HFFc6 (cell line): ENCODE measurements at regions not wholly inside any gene's neighbourhood (a gene's known extent, or its start where the extent isn't known, plus 50 kb on each side); places are given as distances from the start of the nearest gene placed in this dataset.

ENCODE experiments used
- DNase-seq: peaks from one replicate; pipeline ENCODE4 v3.0.0-alpha.2; 2018
- H3K27ac Mint-ChIP-seq: 2 replicates; pipeline ENCODE4 v1.8.0; 2020; ENCODE audit warnings: mild to moderate bottlenecking, mixed read lengths
- H3K27me3 Mint-ChIP-seq: 2 replicates; pipeline ENCODE4 v1.8.0; 2021; ENCODE audit warnings: mild to moderate bottlenecking, moderate library complexity, mixed read lengths; ENCODE audit not compliant: insufficient read depth
- H3K36me3 Mint-ChIP-seq: 2 replicates; pipeline ENCODE4 v1.8.0; 2021; ENCODE audit warnings: low read depth, mixed read lengths
- H3K4me1 Mint-ChIP-seq: 2 replicates; pipeline ENCODE4 v1.8.0; 2020; ENCODE audit warnings: low read depth, mixed read lengths
- H3K4me3 Mint-ChIP-seq: 2 replicates; pipeline ENCODE4 v1.8.0; 2020; ENCODE audit warnings: mild to moderate bottlenecking, moderate library complexity, mixed read lengths
- H3K9me3 Mint-ChIP-seq: 2 replicates; pipeline ENCODE4 v1.8.0; 2020; ENCODE audit warnings: mild to moderate bottlenecking, mixed read lengths
- TF ChIP-seq, protein P1 (sequence below): fragments of 200-600 bp; sonication (generic); IDR thresholded peaks from 2 replicates; pipeline ENCODE4 v1.5.0; 2021; ENCODE audit warnings: antibody characterized with exemption, mild to moderate bottlenecking

DNA sequence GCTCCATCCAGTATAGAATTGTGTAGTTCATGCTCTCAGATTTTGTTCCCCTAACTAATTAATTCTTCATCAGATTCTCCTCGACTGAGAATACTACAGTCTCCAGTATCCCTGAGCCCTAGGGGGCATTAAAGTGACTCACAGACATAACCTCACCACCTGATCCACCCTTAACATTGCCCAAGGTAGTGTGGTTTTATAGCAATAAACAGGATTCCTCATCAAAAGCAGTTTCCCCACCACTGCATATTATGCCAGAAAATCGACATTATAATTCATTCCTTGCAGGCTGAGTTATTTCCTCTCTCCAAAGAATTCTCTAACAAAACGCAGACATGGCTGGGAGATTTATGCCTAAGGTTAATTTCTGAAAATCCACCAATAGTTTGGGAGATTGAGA is 1402.5 kb upstream of the CELF2 start:
- H3K27ac Mint-ChIP-seq: no peak overlapping the region

DNA sequence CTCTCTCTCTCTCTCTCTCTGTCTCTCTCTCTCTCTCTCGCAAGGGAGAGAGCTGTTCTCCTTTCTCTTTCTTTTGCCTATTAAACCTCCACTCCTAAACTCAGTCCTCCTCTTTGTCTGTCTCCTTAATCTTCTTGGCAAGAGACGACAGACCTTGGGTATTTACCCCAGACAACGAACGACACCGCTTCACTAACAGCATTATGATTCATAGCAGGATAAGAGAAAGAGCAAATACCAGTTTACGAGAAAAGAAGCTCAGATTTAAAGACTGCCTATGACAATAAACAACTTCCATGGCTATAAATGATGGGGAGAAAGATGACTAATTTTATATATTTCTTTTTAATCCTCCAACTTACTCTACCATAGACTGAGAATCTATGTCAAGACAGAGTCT is 1396.5 kb upstream of the CELF2 start:
- H3K4me1 Mint-ChIP-seq: no peaks in the 10 kb centered on the region
- no peaks in the 10 kb centered on the region for H3K27me3 Mint-ChIP-seq
- TF ChIP-seq, protein P1, sequence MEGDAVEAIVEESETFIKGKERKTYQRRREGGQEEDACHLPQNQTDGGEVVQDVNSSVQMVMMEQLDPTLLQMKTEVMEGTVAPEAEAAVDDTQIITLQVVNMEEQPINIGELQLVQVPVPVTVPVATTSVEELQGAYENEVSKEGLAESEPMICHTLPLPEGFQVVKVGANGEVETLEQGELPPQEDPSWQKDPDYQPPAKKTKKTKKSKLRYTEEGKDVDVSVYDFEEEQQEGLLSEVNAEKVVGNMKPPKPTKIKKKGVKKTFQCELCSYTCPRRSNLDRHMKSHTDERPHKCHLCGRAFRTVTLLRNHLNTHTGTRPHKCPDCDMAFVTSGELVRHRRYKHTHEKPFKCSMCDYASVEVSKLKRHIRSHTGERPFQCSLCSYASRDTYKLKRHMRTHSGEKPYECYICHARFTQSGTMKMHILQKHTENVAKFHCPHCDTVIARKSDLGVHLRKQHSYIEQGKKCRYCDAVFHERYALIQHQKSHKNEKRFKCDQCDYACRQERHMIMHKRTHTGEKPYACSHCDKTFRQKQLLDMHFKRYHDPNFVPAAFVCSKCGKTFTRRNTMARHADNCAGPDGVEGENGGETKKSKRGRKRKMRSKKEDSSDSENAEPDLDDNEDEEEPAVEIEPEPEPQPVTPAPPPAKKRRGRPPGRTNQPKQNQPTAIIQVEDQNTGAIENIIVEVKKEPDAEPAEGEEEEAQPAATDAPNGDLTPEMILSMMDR: no peak
- H3K9me3 Mint-ChIP-seq: peaks cover 23% of the 10 kb centered on the region
- DNase-seq: no peak
- H3K27ac Mint-ChIP-seq: no peak overlapping the region
- H3K36me3 Mint-ChIP-seq: no peaks in the 10 kb centered on the region
- no peak overlapping the region for H3K4me3 Mint-ChIP-seq

More for the DNA sequence above, 1402.5 kb upstream of the CELF2 start:
- no peak overlapping the region for H3K4me3 Mint-ChIP-seq
- H3K9me3 Mint-ChIP-seq: peaks cover 35% of the 10 kb centered on the region
- no peaks in the 10 kb centered on the region for H3K4me1 Mint-ChIP-seq
- no peaks in the 10 kb centered on the region; the same call in 1 of the 2 replicates for H3K36me3 Mint-ChIP-seq
- DNase-seq: no peak
- TF ChIP-seq, protein P1: no peak
- no peaks in the 10 kb centered on the region for H3K27me3 Mint-ChIP-seq

DNA sequence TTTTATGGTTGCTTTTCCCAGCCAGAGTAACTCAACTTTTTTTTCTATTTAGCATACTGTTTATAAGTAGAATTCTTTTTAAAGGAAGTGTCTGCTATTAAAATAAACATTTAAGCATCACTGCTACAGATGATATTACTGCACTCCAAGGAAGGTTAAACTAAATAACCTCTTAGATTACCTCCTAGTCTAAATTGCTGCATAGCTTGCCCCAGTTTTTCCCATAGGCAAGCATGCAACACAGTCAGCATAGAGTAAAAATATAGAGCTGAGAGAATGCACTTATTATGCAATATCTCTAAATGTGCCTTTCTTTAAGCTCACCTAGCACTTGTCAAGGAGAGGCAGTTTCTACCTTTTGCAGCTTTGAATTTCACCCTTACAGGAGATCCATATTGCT is 1392.4 kb upstream of the CELF2 start:
- H3K4me1 Mint-ChIP-seq: no peaks in the 10 kb centered on the region
- peaks cover 35% of the 10 kb centered on the region for H3K9me3 Mint-ChIP-seq
- no peak overlapping the region for H3K4me3 Mint-ChIP-seq
- TF ChIP-seq, protein P1: no peak
- no peaks in the 10 kb centered on the region for H3K27me3 Mint-ChIP-seq
- no peaks in the 10 kb centered on the region for H3K36me3 Mint-ChIP-seq
- no peak for DNase-seq
- no peak overlapping the region for H3K27ac Mint-ChIP-seq

DNA sequence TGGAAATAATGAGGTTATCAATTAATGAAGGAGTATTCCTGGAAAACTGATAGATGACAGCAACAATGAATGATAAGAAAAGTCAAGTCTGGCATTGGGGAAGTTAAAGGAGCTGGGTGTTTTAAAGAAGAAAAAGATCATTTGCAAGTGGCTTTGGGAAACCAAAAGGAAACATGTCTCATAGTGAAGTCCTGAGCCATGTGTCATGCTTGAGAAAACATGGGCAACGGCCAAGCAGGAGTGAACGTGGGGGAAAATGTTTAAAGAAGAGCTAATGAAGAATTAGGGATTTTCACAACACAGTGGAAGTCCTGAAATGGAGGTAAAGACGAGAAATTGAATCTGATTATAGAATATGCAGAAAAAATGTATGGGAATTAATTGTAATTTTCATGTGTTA is 1383.2 kb upstream of the CELF2 start:
- no peak for DNase-seq
- TF ChIP-seq, protein P1: no peak
- Mint-ChIP-seq H3K27me3 (no peaks in the 10 kb centered on the region), H3K36me3 (no peaks in the 10 kb centered on the region), H3K4me3 (no peak overlapping the region), H3K4me1 (no peaks in the 10 kb centered on the region), H3K27ac (no peak overlapping the region), H3K9me3 (peaks cover 32% of the 10 kb centered on the region)

DNA sequence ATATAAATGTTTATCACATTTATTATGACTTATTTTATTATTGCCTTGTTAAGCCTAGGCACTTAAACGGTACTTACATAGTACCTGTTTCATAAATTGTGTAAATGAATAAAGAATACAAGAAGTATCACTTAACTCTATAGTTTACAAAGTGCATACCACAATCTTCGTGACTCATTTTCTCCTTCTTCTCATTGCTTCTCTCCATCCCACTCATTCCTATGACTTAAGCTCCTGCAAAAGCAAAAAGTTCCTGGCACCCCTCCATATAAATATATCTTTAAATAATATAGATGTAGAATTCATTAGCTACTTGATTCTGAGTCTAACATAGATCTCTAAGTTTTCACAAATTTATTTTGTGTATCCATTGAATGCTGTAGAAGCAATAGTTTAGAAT is 1382.0 kb upstream of the CELF2 start:
- peaks cover 25% of the 10 kb centered on the region for H3K9me3 Mint-ChIP-seq
- no peak overlapping the region for H3K4me3 Mint-ChIP-seq
- TF ChIP-seq, protein P1: no peak
- H3K36me3 Mint-ChIP-seq: no peaks in the 10 kb centered on the region
- no peaks in the 10 kb centered on the region for H3K4me1 Mint-ChIP-seq
- no peak overlapping the region for H3K27ac Mint-ChIP-seq
- H3K27me3 Mint-ChIP-seq: no peaks in the 10 kb centered on the region
- no peak for DNase-seq

DNA sequence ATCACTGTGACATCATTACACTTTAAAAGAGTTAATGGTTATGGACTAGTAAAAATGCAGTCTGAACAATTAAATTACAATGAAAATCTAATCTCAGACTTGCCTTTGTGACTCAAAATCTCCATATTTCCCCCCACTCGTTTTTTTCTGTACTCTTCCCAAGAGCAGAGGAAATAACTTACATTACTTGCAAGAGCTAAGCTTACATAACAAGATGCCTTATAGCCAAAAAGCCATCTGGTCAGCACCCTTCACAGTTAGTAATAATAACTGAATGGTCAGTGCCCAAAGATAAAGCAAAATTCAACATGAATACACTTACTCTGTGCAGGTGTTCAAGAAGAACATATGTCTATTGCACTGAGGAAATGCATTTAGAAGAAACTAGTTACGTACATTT is 1381.5 kb upstream of the CELF2 start:
- TF ChIP-seq, protein P1: no peak
- no peaks in the 10 kb centered on the region for H3K36me3 Mint-ChIP-seq
- no peak overlapping the region for H3K27ac Mint-ChIP-seq
- no peak for DNase-seq
- peaks cover 25% of the 10 kb centered on the region for H3K9me3 Mint-ChIP-seq
- H3K27me3 Mint-ChIP-seq: no peaks in the 10 kb centered on the region
- H3K4me1 Mint-ChIP-seq: no peaks in the 10 kb centered on the region
- no peak overlapping the region for H3K4me3 Mint-ChIP-seq
